NCI-H2227 treated with DMSO at 0.1 percent for 48 hours (cell line): ENCODE measurements at regions not wholly inside any gene's neighbourhood (a gene's known extent, or its start where the extent isn't known, plus 50 kb on each side); places are given as distances from the start of the nearest gene placed in this dataset.

Experiments used
- DNase-seq: peaks from one replicate; lab custom pipeline; 2025; lab: John Stamatoyannopoulos, UW

DNA sequence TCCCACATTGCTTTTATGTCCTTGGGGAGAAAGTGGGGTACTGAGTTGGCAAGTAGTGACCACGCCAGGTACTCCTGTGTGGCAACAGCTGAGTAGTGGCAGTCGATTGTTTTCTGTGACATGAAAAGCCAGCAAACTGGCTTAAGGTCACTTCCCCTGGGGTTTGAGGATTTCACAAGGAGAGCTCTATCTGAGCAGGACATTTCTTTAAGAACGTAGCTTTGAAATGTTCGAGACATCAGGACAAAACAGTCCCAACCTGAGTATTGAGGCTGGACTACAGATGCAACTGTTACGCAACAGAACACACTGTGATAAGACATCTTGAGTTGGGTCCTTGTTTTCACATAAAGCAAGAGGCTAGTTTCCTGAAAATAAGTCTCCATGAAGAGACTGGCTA, 146.7 kb upstream of the KLF14 start:
- DNase-seq, result no peak

DNA sequence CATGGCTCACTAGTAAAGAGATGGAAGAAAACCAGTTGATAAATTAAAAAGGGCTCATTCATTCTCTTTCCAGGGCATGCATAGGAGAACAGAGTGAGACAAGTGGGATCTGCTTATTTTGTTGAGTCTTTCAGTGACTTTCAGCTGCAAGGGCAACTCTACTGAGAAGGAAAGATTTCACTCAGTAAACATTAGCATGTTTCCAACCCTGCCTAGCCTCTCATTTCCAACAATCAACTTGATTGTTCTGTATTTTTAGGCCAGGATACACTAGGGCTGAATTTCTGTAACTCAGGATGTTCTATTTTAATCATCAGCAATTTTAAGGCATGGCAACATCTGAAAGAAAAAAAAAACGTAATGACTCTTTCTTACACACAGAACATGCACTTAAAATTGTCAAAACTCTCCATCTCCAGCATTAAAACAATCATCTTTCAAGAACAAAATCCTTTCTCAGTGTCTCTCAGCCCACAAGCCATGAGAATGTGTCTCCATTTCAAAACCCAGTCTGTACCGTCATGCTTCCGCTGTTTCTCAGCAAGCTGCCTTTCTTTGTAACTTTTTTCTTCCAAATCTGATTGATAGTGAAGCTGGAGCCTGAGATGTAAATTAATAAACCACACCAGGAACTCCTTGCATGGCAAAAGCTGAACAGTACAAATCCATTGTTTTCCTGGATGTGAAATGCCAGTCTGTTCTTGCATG, 147.2 kb upstream of the KLF14 start:
- DNase-seq, result no peak

DNA sequence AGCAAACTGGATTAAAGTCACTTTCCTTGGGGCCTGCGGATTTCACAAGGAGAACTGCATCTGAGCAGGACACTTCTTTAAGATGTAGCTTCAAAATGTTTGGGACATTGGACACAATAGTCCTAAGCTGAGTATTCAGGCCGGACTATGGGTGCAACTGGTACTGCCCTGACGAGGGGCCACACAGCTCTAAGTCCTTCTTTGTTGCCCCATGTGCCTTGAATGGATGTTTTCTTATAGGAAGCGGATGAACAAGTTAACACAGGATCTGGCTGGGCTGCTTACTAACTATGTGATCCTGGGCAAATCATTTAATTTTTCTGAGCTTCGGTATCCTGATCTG, 147.8 kb upstream of the KLF14 start:
- no peak for DNase-seq

GRCh38 chr7:130882396-130882795, 148.4 kb upstream of the KLF14 start:
- DNase-seq, result no peak

DNA sequence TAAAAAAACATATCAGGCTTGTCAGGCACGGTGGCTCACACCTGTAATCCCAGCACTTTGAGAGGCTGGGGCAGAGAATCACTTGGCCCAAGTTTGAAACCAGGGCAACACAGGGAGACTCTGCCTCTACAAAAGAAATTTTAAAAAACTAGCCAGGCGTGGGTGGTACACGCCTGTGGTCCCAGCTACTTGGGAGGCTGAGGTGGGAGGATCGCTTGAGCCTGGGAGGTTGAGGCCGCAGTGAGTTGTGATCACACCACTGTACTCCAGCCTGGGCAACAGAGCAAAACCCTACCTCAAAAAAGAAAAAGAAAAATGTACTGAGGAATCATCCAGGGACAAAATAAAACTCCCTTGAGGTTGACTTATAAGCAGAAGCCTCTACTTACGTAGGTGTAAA, 149.9 kb upstream of the KLF14 start:
- DNase-seq, result no peak

GRCh38 chr7:130884437-130885417, 150.7 kb upstream of the KLF14 start:
- no peak for DNase-seq

DNA sequence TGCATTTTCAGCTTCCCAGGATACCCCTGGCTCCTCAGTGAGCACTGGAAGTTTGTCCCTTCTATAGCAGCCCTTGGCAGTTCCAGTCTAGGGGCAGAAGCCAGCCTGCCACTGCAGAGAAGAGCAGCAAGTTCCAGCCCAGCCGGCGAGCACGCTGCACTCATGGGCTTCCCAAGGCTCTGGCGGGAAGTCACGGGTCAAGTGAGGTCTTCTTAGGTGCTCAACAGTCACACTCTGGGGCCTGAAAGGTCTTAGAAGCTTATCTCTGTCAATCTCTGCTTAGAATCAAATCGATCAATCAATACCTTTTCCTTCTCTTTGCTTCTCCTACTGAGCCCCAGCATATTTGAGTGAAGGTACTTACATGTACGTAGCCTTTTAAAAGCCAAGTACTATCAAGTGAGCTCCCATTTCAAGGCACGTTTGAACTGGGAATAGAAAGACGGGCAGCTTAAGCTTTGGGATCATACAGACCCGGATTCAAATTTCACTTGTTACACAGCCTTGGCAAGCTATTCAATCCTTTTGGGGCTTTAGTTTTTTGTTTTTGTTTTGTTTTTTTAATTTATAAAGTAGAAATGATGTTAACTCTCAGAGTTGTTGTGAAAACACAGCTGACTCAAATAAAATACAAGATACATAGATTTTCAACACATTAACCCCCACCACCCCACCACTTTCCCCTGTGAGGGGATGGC, 152.6 kb upstream of the KLF14 start:
- no peak for DNase-seq

- no peak for DNase-seq
Measured at GRCh38 chr7:130887182-130887956, 153.4 kb upstream of the KLF14 start.

- no peak for DNase-seq
Measured at GRCh38 chr7:130887957-130888371, 154.0 kb upstream of the KLF14 start.

- no peak for DNase-seq
Measured at GRCh38 chr7:130888468-130888867, 154.5 kb upstream of the KLF14 start.

DNA sequence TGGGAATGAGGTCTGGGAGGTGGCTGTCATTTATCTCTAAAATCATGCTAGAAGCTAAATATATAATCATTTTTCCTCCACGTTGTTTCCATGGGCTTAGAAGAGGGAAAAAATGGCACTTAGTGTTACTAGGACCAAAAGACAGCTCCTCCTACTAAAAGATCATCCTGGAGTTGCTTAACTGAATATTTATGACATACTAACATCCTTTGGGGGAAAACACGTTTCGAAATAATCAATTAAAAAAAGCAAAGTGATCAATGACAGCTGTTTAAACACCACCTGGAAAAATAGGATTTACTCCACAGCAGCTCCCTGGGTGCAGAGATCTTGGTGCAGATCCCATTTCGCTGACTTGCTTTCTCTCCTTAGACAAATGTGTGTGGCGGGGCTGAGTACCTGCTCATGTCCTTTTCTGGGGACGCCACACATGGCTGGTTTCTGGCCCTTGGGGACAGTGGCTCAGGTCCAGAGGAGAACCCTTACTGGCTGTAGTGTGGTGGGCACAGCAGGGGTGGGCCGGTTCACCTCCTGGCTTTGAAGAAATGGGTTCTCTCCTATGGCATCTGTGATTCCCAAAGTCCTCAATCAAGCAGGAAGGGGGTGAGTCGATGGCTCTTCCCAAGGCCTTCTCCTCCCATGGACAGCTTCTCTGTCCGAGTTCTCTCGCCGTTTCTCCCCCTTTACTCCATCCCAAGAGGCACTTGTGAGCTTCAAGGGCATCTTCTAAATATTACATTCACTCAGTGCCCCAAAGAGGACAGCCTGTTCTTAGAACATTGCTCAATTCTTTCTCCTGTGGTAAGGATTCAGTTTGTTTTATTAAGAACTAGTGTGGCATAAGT, 156.4 kb upstream of the KLF14 start:
- DNase-seq, result no peak

DNA sequence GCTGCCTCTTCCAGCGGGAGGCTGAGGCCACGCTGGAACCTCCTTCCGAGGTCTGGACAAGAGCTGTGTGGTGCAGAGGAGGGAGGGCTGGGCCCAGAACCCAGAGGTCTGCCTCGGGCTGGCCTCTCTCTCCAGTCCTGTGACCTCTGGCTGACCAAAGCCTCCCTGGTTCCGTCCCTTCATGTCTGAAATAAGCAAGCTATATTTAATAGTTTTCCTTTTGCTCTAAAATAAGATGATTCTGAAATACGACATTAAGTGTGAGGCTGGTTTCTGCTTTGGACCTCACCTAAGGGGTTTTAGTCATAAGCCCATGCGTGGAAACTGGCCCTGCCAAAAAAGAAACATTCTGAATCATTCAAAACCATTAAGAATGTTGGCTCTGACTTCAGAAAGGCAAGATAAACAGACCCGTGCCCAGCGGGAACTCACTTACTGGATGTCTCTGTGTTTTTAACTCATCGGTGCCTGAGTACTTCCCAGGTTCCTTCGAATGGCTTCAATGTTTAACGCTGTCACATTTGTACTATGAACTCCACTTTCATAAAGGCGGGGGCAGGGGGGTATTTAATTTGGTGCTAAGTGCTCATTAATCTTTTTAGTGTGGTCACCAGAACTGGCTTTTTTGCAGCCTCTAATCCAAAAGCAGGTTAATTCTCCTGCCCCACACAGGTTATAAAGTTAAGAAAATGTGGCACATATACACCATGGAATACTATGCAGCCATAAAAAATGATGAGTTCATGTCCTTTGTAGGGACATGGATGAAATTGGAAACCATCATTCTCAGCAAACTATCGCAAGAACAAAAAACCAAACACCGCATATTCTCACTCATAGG, 157.5 kb upstream of the KLF14 start:
- no peak for DNase-seq

DNA sequence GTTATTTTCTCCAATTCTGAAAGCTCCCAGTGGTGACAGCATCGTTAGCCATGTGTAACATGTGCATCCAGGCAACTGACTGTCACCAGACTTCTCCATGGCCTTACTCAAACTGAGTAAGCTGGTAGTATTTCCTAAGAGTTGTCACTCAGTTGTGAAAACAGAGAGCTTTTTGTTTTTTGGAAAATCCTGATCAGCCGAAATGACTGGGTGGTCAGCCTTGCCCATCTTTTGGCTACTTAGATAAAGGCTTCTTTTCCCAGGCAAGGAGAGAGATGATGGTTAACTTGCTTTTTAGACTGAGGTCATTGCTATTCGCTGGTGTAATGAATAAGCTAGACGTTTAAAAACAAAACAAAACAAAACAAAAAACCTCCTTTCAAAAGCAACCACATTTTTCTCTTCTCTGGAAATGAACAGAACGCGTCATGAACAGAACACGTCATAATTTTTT, 159.5 kb upstream of the KLF14 start:
- no peak for DNase-seq

GRCh38 chr7:130894146-130894908, 160.3 kb upstream of the KLF14 start:
- DNase-seq, result no peak

DNA sequence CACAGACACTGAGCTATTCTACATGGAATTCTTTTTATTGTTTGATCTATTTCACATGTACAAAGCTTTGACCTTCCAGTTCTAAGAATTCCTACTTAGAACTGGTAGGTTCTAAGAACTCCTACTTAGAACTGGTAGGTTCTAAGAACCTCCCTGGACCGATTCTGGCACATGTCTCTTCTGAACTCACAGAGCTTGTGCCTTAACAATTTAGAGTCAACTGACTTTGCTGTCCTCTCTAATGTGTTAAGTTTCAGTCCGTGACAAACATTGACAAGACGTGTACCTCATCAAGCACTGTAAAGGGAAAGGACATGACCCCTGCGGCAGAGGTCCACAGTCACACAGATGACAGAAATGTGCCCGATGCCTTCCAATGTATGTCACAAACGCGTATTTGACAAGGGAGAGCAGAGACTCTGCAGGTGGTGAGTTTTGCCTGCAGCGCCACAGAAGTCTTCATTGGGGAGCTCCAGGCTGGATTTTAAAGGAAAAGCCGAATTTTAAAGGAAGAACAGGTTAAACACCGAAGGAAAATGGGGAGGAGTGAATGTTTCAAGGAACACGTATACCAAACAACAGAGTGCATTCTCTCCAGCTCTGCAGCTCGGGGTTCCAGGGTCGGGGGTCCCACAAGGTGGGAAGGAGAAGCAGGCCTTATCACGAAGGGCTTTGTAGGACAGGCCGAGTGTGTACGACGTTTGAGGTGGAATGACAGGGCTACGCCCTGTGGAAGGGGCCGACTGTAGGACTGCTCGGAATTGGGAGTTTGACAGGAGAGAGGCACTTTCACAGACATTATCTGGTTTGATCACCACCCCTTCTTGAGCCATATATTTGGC, 161.1 kb upstream of the KLF14 start:
- DNase-seq, result no peak

DNA sequence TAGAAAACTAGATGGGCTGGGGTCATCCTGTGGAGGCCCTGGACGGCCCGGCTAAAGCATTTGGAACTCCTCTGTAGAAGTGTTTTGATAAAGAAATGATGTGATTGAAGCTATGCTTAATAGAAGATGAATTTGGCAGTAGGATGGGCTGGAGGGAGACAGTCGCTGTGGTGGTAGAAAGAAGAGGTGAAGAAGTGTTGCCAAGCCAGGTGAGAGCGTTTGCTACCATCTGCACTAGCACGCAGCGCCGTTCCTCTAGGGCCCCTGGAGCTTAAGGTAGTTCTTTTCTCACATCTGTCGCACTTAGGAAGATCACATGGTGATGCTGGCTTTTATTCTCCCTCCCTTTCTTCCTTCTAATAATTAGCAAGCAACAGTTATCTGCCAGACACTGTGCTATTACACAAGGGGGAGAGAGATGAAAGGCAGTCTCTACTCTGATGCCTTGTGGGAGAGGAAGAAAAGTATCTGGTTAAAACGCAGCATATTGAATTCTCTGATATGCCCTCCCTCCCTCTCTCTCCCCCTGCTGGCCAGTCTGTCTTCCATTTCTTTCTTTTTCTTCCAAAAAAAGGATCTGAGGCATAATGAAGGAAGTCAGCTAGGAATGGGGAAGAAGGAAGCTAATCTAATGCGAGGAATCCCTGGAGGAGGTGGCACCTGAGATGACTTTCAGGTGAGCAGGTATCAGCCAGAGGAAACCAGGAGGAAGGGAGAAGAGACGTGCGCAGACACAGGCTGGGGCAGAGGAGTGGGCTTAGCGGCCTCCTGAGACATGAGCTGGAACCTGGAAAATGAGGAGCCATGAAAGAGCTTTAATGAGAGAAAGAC, 162.3 kb upstream of the KLF14 start:
- no peak for DNase-seq

GRCh38 chr7:130896898-130897514, 163.0 kb upstream of the KLF14 start:
- peak; percentile 51 for DNase-seq
